Hepatocyte (in vitro differentiated cells): ENCODE measurements at regions not wholly inside any gene's neighbourhood (a gene's known extent, or its start where the extent isn't known, plus 50 kb on each side); places are given as distances from the start of the nearest gene placed in this dataset. TPM values are rescaled to one million over a fixed set of nuclear protein-coding genes. Genes with fewer than 3 reads are reported as not detected.

ENCODE experiments used
- DNase-seq: peaks from one replicate; pipeline ENCODE4 v3.0.0-alpha.2; 2016; ENCODE audit warnings: low spot score
- H2AFZ ChIP-seq: fragments of 200-600 bp; sonication (generic); 2 replicates; pipeline ENCODE4 v1.6.0; 2016; ENCODE audit warnings: antibody characterized with exemption, mild to moderate bottlenecking
- H3K27ac ChIP-seq: fragments of 200-600 bp; sonication (generic); 2 replicates; pipeline ENCODE4 v1.5.1; 2016; ENCODE audit warnings: mild to moderate bottlenecking
- H3K27me3 ChIP-seq: fragments of 200-600 bp; sonication (generic); 2 replicates; pipeline ENCODE4 v1.6.1; 2016
- H3K36me3 ChIP-seq: fragments of 200-600 bp; sonication (generic); replicated peaks from 2 replicates; pipeline ENCODE4 v1.5.1; 2016; ENCODE audit warnings: low read depth; ENCODE audit not compliant: insufficient read depth
- H3K4me1 ChIP-seq: fragments of 200-600 bp; sonication (generic); 2 replicates; pipeline ENCODE4 v1.5.1; 2016; ENCODE audit warnings: mild to moderate bottlenecking, moderate library complexity; ENCODE audit not compliant: insufficient read depth
- H3K4me2 ChIP-seq: fragments of 200-600 bp; sonication (generic); 2 replicates; pipeline ENCODE4 v1.6.0; 2016
- H3K4me3 ChIP-seq: fragments of 200-600 bp; sonication (generic); 2 replicates; pipeline ENCODE4 v1.5.1; 2016; ENCODE audit warnings: mild to moderate bottlenecking
- H3K79me2 ChIP-seq: fragments of 200-600 bp; sonication (generic); 2 replicates; pipeline ENCODE4 v1.6.0; 2017; ENCODE audit warnings: mild to moderate bottlenecking
- H3K9me2 ChIP-seq: fragments of 200-600 bp; sonication (generic); replicated peaks from 2 replicates; pipeline ENCODE4 v1.6.0; 2017; ENCODE audit warnings: mild to moderate bottlenecking; ENCODE audit not compliant: insufficient read depth
- H3K9me3 ChIP-seq: fragments of 200-600 bp; sonication (generic); 2 replicates; pipeline ENCODE4 v1.5.1; 2016; ENCODE audit warnings: low read depth, mild to moderate bottlenecking
- H4K20me1 ChIP-seq: fragments of 200-600 bp; sonication (generic); 2 replicates; pipeline ENCODE4 v1.6.0; 2016; ENCODE audit warnings: mild to moderate bottlenecking; ENCODE audit not compliant: insufficient read depth, poor library complexity, severe bottlenecking
- CTCF ChIP-seq: fragments of 200-600 bp; sonication (generic); IDR thresholded peaks from 2 replicates; pipeline ENCODE4 v1.5.1; 2016; ENCODE audit warnings: antibody characterized with exemption, mild to moderate bottlenecking; ENCODE audit not compliant: poor library complexity
- EZH2 ChIP-seq: fragments of 200-600 bp; sonication (generic); IDR thresholded peaks from 2 replicates; pipeline ENCODE4 v1.6.1; 2016; ENCODE audit warnings: antibody characterized with exemption, mild to moderate bottlenecking, borderline replicate concordance
- EZH2phosphoT487 ChIP-seq: fragments of 200-600 bp; sonication (generic); IDR thresholded peaks from one replicate; pipeline ENCODE4 v1.6.1; 2018; ENCODE audit warnings: antibody characterized with exemption, mild to moderate bottlenecking, low read depth, moderate library complexity; ENCODE audit not compliant: unreplicated experiment, severe bottlenecking
- WGBS: methylation state at CpG from one replicate; pipeline ENCODE4 v1.1.6; 2016; ENCODE audit warnings: low lambda C conversion rate; ENCODE audit errors: missing lambda C conversion rate; 5-methylcytosine and 5-hydroxymethylcytosine counted together
- small RNA-seq: library from RNA; depleted of rRNA; stranded (forward); fragments of <200 nt; gene quantifications from one replicate; pipeline ENCODE3, GENCODE V24; 2014

- Histone ChIP-seq H2AFZ (no peak overlapping the region), H4K20me1 (no peaks in the 10 kb centered on the region), H3K4me3 (no peak overlapping the region), H3K36me3 (no peaks in the 10 kb centered on the region), H3K4me2 (no peak overlapping the region), H3K79me2 (no peaks in the 10 kb centered on the region), H3K9me2 (no peaks in the 10 kb centered on the region), H3K4me1 (no peaks in the 10 kb centered on the region), H3K27me3 (no peaks in the 10 kb centered on the region), H3K9me3 (no peaks in the 10 kb centered on the region), H3K27ac (no peak overlapping the region)
- 67% methylated on average over 3 of the region's 3 CpGs for WGBS
- no peak for DNase-seq
- no peak for TF ChIP-seq CTCF
- TF ChIP-seq EZH2 = no peak
- no peak for TF ChIP-seq EZH2phosphoT487
Observed at GRCh38 chr2:14569294-14569693, 63.2 kb upstream of the LRATD1 start.

GRCh38 chr2:14572633-14573032 is 59.9 kb upstream of the LRATD1 start:
- H3K27ac ChIP-seq = no peak overlapping the region
- WGBS = 69% methylated on average over 2 of the region's 2 CpGs
- no peak overlapping the region for H2AFZ ChIP-seq
- no peaks in the 10 kb centered on the region for H3K79me2 ChIP-seq
- TF ChIP-seq EZH2phosphoT487 (no peak), EZH2 (no peak), CTCF (no peak)
- no peak for DNase-seq
- no peak overlapping the region for H3K4me2 ChIP-seq
- H3K4me3 ChIP-seq = no peak overlapping the region
- no peaks in the 10 kb centered on the region for H3K9me2 ChIP-seq
- no peaks in the 10 kb centered on the region for H4K20me1 ChIP-seq
- no peaks in the 10 kb centered on the region for H3K4me1 ChIP-seq
- H3K36me3 ChIP-seq = no peaks in the 10 kb centered on the region
- no peaks in the 10 kb centered on the region for H3K9me3 ChIP-seq
- no peaks in the 10 kb centered on the region for H3K27me3 ChIP-seq

- Histone ChIP-seq H3K36me3 (no peaks in the 10 kb centered on the region), H3K79me2 (no peaks in the 10 kb centered on the region), H3K9me3 (no peaks in the 10 kb centered on the region), H4K20me1 (no peaks in the 10 kb centered on the region), H3K9me2 (no peaks in the 10 kb centered on the region), H3K4me1 (no peaks in the 10 kb centered on the region), H2AFZ (no peak overlapping the region), H3K4me2 (no peak overlapping the region), H3K4me3 (no peak overlapping the region), H3K27ac (no peak overlapping the region), H3K27me3 (no peaks in the 10 kb centered on the region)
- WGBS = 82% methylated on average over 4 of the region's 4 CpGs
- no peak for DNase-seq
- TF ChIP-seq EZH2phosphoT487 (no peak), CTCF (no peak), EZH2 (no peak)
Observed at GRCh38 chr2:14577843-14578242, 54.7 kb upstream of the LRATD1 start.

Small RNA genes in the stretch of these regions (small RNA-seq; reads per million reads assigned to genes)
- gene RF00017 = not detected
- not detected for gene RNU6-1288P
